DND-41 (cell line): ENCODE measurements at regions not wholly inside any gene's neighbourhood (a gene's known extent, or its start where the extent isn't known, plus 50 kb on each side); places are given as distances from the start of the nearest gene placed in this dataset.
"Not testable (repeated sequence)": the region's sequence is repeated elsewhere in the genome, so short reads cannot be mapped to it uniquely, and the experiment has no call there.

ENCODE experiments used
- CTCF ChIP-seq: IDR thresholded peaks from 2 replicates; pipeline ENCODE4 v1.5.1; 2012; ENCODE audit warnings: borderline replicate concordance, low read length, moderate library complexity, mild to moderate bottlenecking; ENCODE audit not compliant: poor library complexity, severe bottlenecking; ENCODE audit errors: extremely low read depth
- EZH2 ChIP-seq: IDR thresholded peaks from 3 replicates; pipeline ENCODE4 v1.6.1; 2012; ENCODE audit warnings: borderline replicate concordance, low read depth, mild to moderate bottlenecking, moderate library complexity, low read length, inconsistent platforms; ENCODE audit not compliant: severe bottlenecking

GRCh38 chr12:34273703-34274102 is 251.4 kb downstream of the ALG10 start:
- not testable (repeated sequence) for TF ChIP-seq EZH2, CTCF
